Mammary epithelial cell (primary cell): ENCODE measurements at regions not wholly inside any gene's neighbourhood (a gene's known extent, or its start where the extent isn't known, plus 50 kb on each side); places are given as distances from the start of the nearest gene placed in this dataset.

ENCODE experiments used
- CTCF ChIP-seq, 2 donors: IDR thresholded peaks in 1 of 2; conservative IDR thresholded peaks in 1 of 2; 2 replicates each; pipeline ENCODE4 v1.5.1; 2011 to 2012; ENCODE audit warnings: inconsistent platforms in 2 of 2, low read length in 2 of 2, mild to moderate bottlenecking in 2 of 2, control low read depth in 1 of 2, low read depth in 1 of 2; ENCODE audit not compliant: insufficient read depth in 1 of 2; ENCODE audit errors: extremely low read depth in 1 of 2
- EZH2 ChIP-seq: IDR thresholded peaks from 2 replicates; pipeline ENCODE4 v1.6.1; 2012; ENCODE audit warnings: low read length, inconsistent platforms, borderline replicate concordance

- TF ChIP-seq EZH2 (no peak), CTCF (conservative IDR thresholded peaks at IDR 0.05 in 1 of 2, IDR thresholded peaks at IDR 0.05 in 1 of 2; ENCODE audit: extremely low read depth in 1 of 2, insufficient read depth in 1 of 2, low read depth in 1 of 2, low read length in 2 of 2) (no peak)
Observed at GRCh38 chr1:200473698-200474371, 64.0 kb upstream of the ZNF281 start.
